Stimulated activated CD8-positive, alpha-beta memory T cell treated with anti-CD3 and anti-CD28 coated beads, Interleukin-12 subunit alpha, Interleukin-12 subunit beta, amount 100 ng/mL, for 24 hours (primary cell): ENCODE measurements at regions not wholly inside any gene's neighbourhood (a gene's known extent, or its start where the extent isn't known, plus 50 kb on each side); places are given as distances from the start of the nearest gene placed in this dataset.

Experiments used
- DNase-seq: peaks from one replicate; pipeline ENCODE4 v3.0.0-alpha.2; 2020; ENCODE audit errors: extremely low read depth

DNA sequence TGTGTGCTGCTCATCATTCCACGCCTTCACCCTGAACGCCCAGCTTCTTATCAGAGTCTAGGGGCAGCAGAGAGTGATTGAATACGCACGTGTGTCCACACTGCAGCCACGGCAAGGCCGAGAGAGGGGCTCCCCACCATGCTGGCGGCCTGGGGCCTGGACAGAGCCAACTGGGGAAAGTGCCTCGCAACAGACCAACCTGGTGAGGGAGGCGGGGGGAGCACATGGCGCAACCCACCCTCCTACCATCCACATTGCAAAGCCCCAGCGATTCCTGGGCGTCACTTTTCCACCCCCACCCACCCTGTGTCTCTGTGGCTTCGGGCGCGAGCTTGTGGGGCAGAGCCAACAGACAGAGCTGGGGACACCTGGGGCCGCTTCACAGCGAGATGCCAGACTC, 66.4 kb upstream of the DUSP22 start:
- no peak for DNase-seq

GRCh38 chr6:226516-227073, 65.7 kb upstream of the DUSP22 start:
- DNase-seq, result no peak

GRCh38 chr6:227074-227782, 65.1 kb upstream of the DUSP22 start:
- no peak for DNase-seq

DNA sequence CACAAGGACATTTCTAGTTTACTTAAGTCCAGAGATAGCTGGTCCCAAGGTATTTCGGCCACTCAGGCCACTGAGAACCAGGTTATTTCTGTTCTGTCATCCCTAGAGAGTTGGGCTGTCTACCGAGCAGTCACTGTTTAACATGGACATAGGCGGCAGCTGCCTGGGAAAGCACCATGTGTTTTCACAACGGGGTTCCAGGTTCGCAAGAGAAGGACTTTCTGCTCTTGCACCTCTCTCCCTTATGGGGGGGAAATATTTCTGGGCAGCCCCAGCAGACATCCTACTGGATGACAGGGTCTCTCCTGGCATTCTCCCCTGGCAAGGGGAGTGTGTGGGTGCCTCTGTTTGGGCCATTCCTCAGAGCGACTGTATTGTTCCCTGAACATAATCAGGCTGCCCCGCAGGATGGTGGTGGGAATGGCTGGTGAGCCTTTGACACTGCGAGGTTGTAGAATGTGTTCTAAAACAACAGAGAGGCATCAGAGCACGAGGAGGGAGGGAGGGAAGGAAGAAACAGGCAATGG, 64.4 kb upstream of the DUSP22 start:
- DNase-seq, result no peak

- no peak for DNase-seq
Observed at GRCh38 chr6:228881-229651, 63.2 kb upstream of the DUSP22 start.

GRCh38 chr6:231779-232178, 60.5 kb upstream of the DUSP22 start:
- no peak for DNase-seq

GRCh38 chr6:232982-233640, 59.2 kb upstream of the DUSP22 start:
- no peak for DNase-seq

DNA sequence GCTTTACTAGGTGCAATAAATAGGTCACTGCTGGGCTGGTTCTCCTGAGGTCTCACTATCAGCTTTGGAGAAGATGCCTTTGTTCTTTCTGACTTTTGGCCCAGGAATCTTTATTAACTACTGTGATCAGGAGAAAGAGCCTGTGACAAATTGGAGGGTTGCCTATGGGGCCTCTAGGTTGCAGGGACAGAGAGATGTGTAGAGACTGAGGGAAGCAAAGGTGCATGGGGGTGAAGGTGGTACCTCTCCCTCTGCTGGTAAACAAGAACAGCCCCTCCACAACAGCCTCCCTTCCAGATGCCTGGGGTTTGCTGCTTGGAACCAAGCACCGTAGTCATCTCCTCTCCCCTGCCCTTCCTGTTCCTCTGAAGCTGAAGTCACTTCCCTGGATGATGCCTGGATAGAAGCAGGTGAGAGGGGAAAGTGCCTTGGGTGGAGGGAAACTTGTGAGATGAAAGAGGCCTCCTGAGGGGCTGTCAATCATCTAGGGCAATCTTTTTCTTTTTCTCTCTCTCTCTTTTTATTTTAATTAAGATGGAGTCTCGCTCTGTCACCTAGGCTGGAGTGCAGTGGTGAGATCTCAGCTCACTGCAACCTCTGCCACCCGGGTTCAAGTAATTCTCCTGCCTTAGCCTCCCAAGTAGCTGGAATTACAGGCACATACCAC, 57.4 kb upstream of the DUSP22 start:
- DNase-seq, result no peak

DNA sequence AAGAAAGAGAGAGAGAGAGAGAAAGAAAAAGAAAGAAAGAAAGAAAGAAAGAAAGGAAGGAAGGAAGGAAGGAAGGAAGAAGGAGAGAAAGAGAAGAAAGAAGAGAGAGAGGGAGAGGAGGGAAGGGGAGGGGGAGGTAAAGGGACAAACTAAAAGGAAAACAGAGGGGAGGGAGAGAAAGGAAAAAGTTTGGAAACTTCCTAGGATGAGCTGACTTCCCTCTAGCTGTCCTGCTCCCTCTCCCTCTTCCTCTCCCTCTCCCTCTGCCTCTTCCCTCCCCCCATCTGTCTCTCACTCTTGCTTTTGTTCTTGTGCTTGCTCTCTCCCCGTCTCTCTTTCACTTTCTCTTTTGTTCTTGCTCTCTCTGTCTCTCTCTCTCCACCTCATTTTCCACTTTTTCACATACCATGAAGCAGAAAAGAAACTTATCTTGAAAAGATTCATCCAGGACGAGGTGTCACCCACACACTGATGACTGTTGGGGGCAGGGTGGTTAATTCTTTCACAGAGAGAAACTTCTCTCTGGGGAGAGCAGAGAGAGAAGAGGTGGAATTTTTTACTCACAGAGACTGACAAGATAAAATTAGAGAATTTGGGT, 56.4 kb upstream of the DUSP22 start:
- peak; percentile 52 for DNase-seq

GRCh38 chr6:236519-236918, 55.8 kb upstream of the DUSP22 start:
- no peak for DNase-seq

DNA sequence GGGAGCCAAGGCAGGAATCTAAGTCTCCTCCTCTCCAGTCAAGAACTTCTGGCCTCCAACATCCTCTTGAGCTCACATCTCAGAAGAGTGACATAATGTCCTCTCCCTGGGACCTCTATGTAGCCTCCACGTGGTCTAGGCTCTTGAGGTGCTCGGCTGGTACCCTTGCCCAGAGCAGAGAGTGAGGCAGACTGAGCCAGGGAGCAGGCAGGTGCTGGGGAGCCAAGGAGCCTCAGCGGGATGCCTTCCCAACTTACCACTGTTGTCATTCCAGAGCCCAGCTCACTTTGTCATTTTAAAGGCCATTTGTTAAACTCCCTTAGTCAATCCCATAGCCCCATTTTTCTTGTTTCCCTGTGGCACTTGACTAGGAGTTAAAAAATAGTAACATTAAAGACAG, 52.1 kb upstream of the DUSP22 start:
- DNase-seq, result no peak

- DNase-seq, result no peak
Observed at GRCh38 chr6:241336-241865, 50.9 kb upstream of the DUSP22 start.
